GM12878 (cell line): ENCODE measurements at regions not wholly inside any gene's neighbourhood (a gene's known extent, or its start where the extent isn't known, plus 50 kb on each side); places are given as distances from the start of the nearest gene placed in this dataset.

ENCODE experiments used
- CTCF ChIP-seq, 3 experiments: IDR thresholded peaks in 2 of 3; conservative IDR thresholded peaks in 1 of 3; 2 replicates each; pipeline ENCODE4 v1.5.1; 2011; ENCODE audit warnings: low read depth in 3 of 3, low read length in 3 of 3, mild to moderate bottlenecking in 3 of 3, control low read depth in 2 of 3, moderate library complexity in 2 of 3, inconsistent platforms in 1 of 3, mixed read lengths in 1 of 3; ENCODE audit not compliant: control insufficient read depth in 2 of 3, insufficient read depth in 1 of 3; ENCODE audit errors: extremely low read depth in 1 of 3
- CUX1 ChIP-seq: IDR thresholded peaks from 2 replicates; pipeline ENCODE4 v1.6.1; 2012; ENCODE audit warnings: improper control_type of control experiment, low read depth, low read length; ENCODE audit not compliant: insufficient replicate concordance
- EZH2 ChIP-seq: IDR thresholded peaks from 2 replicates; pipeline ENCODE4 v1.6.1; 2012; ENCODE audit warnings: low read depth, mild to moderate bottlenecking, control low read depth, inconsistent platforms, low read length, borderline replicate concordance; ENCODE audit not compliant: control insufficient read depth
- GABPA ChIP-seq: IDR thresholded peaks from 2 replicates; pipeline ENCODE4 v1.6.1; 2014; ENCODE audit warnings: antibody characterized with exemption, low read depth, mild to moderate bottlenecking, inconsistent platforms
- GATAD2B ChIP-seq: fragments of 450-650 bp; conservative IDR thresholded peaks from 2 replicates; pipeline ENCODE4 v1.6.1; 2017; ENCODE audit warnings: low read depth, mild to moderate bottlenecking, moderate library complexity
- NRF1 ChIP-seq: conservative IDR thresholded peaks from 2 replicates; pipeline ENCODE4 v1.6.1; 2011; ENCODE audit warnings: mild to moderate bottlenecking, low read depth, low read length, improper control_type of control experiment
- PKNOX1 ChIP-seq: fragments of 450-650 bp; IDR thresholded peaks from 2 replicates; pipeline ENCODE4 v1.6.1; 2016; ENCODE audit warnings: mild to moderate bottlenecking
- POLR2A ChIP-seq: IDR thresholded peaks from 2 replicates; pipeline ENCODE4 v1.6.1; 2011; ENCODE audit warnings: low read depth, mild to moderate bottlenecking, low read length
- POLR2AphosphoS5 ChIP-seq: IDR thresholded peaks from 2 replicates; pipeline ENCODE4 v1.6.1; 2011; ENCODE audit warnings: mild to moderate bottlenecking, low read length, inconsistent platforms
- REST ChIP-seq: IDR thresholded peaks from 2 replicates; pipeline ENCODE4 v1.6.1; 2012; ENCODE audit warnings: mild to moderate bottlenecking, low read depth, low read length
- RUNX3 ChIP-seq: IDR thresholded peaks from 2 replicates; pipeline ENCODE4 v1.6.1; 2012; ENCODE audit warnings: low read length, inconsistent platforms
- TCF7 ChIP-seq: IDR thresholded peaks from 2 replicates; pipeline ENCODE4 v1.6.1; 2014; ENCODE audit warnings: antibody characterized with exemption, borderline replicate concordance
- YY1 ChIP-seq: IDR thresholded peaks from 2 replicates; pipeline ENCODE4 v1.6.1; 2011; ENCODE audit warnings: low read depth, mild to moderate bottlenecking, low read length
- ZNF274 ChIP-seq: IDR thresholded peaks from one replicate; pipeline ENCODE4 v1.8.0; 2011; ENCODE audit not compliant: insufficient read length, insufficient read depth

GRCh38 chr13:105990256-105990958 lies 545.1 kb downstream of the EFNB2 start:
- TF ChIP-seq TCF7: no peak
- TF ChIP-seq ZNF274: no peak
- TF ChIP-seq RUNX3: no peak
- no peak for TF ChIP-seq YY1
- TF ChIP-seq CTCF (IDR thresholded peaks at IDR 0.05 in 2 of 3, conservative IDR thresholded peaks at IDR 0.05 in 1 of 3; ENCODE audit: control insufficient read depth in 2 of 3, extremely low read depth in 1 of 3, insufficient read depth in 1 of 3, low read depth in 3 of 3, low read length in 3 of 3): no peak
- TF ChIP-seq POLR2AphosphoS5: no peak
- TF ChIP-seq PKNOX1: no peak
- no peak for TF ChIP-seq GATAD2B
- no peak for TF ChIP-seq EZH2
- no peak for TF ChIP-seq CUX1
- TF ChIP-seq REST: no peak
- no peak for TF ChIP-seq POLR2A
- no peak for TF ChIP-seq NRF1
- no peak for TF ChIP-seq GABPA
